Dendritic cell treated with granulocyte-macrophage colony-stimulating factor and Interleukin-4, amounts not matched to agents 40 ng/mL and 50 ng/mL, for 4 days (primary cell): ENCODE measurements at regions not wholly inside any gene's neighbourhood (a gene's known extent, or its start where the extent isn't known, plus 50 kb on each side); places are given as distances from the start of the nearest gene placed in this dataset.
A peak's percentile ranks its signal among the peaks of the same experiment; 100 is the strongest.
"Not testable (repeated sequence)": the region's sequence is repeated elsewhere in the genome, so short reads cannot be mapped to it uniquely, and the experiment has no call there.

Experiments
- H3K27ac Mint-ChIP-seq: one replicate; pipeline ENCODE4 v1.8.0; 2022; ENCODE audit warnings: mild to moderate bottlenecking, mixed read lengths
- H3K27me3 Mint-ChIP-seq: one replicate; pipeline ENCODE4 v1.8.0; 2022; ENCODE audit warnings: mild to moderate bottlenecking, mixed read lengths
- H3K36me3 Mint-ChIP-seq: one replicate; pipeline ENCODE4 v1.8.0; 2022; ENCODE audit warnings: low read depth, mixed read lengths
- H3K4me1 Mint-ChIP-seq: one replicate; pipeline ENCODE4 v1.8.0; 2022; ENCODE audit warnings: low read depth, mixed read lengths
- H3K4me3 Mint-ChIP-seq: one replicate; pipeline ENCODE4 v1.8.0; 2022; ENCODE audit warnings: mild to moderate bottlenecking, moderate library complexity, mixed read lengths
- H3K9me3 Mint-ChIP-seq: one replicate; pipeline ENCODE4 v1.8.0; 2022; ENCODE audit warnings: mixed read lengths
- intact Hi-C: fragments of 100-400 bp; cut with micrococcal nuclease; formaldehyde crosslinking; loops from one replicate; pipeline ENCODE4 v1.15.0; 2022

DNA sequence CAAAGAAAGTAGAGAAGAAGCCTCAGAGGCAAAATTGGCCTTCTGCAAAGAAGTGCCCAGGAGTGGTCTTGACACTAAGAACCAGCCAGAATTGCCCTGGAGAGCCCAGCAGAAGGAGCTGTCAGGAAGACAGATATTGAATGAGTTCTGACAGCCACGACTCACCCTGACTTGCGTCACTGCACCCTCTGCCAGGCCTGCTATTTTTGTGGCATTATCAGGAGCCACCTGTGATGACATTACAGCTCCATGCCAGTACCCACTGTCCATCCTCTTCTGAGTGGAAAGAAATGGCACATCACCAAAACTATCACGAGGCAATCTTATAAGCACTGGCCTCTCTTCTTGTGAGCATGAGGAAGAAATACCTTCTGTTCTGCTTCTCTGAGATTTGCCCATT is 67.7 kb downstream of the SMIM20 start:
- no peaks in the 10 kb centered on the region for H3K36me3 Mint-ChIP-seq
- no peaks in the 10 kb centered on the region for H3K9me3 Mint-ChIP-seq
- H3K4me3 Mint-ChIP-seq, result no peak overlapping the region
- H3K4me1 Mint-ChIP-seq, result peaks cover 47% of the 10 kb centered on the region
- intact Hi-C loops, result no loop called here
- peak overlapping the region; percentile 73 for H3K27ac Mint-ChIP-seq
- peaks cover 19% of the 10 kb centered on the region for H3K27me3 Mint-ChIP-seq

DNA sequence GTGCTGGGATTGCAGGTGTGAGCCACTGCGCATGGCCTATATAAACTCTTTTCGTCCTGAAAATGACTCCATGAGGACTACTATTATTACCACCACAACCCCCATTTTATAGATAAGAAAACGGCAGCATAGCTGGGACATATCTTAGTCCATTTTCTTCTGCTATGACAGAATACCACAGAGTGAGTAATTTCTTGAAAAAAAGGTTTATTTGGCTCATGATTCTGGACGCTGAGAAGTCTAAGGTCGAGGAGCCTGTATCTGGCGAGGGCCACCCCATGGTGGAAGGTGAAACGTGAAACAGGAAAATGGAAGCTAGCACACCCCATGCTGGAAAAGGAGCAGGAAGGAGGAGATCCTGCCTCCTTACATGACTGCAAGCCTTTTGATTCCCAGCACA is 68.9 kb downstream of the SMIM20 start:
- H3K27me3 Mint-ChIP-seq, result peaks cover 13% of the 10 kb centered on the region
- H3K27ac Mint-ChIP-seq, result peak overlapping the region; percentile 91
- no peaks in the 10 kb centered on the region for H3K36me3 Mint-ChIP-seq
- H3K4me1 Mint-ChIP-seq, result peaks cover 52% of the 10 kb centered on the region
- no peaks in the 10 kb centered on the region for H3K9me3 Mint-ChIP-seq
- H3K4me3 Mint-ChIP-seq, result no peak overlapping the region
- intact Hi-C loops, result no loop called here

DNA sequence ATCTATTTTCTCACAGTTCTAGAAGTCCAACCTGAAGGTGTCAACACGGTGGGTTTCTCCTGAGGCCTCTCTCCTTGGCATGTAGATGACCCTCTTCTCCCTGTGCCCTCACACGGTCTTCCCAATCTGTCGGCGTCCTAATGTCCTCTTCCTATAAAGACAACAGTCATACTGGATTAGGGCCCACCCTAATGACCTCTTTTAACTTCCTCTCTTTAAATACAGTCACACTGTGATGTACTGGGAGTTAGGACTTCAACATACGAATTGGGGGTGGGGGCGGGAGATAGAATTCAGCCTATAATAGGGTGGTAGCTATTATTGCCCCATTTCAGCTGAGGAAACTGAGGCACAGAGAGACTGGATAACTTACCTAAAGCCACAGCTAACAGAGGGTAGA is 70.2 kb downstream of the SMIM20 start:
- peak overlapping the region; percentile 4 for H3K4me3 Mint-ChIP-seq
- intact Hi-C loops, result loop anchor here (2.0 kb wide), 1 partner anchor 13 kb away; no protein-coding TSS in a partner anchor
- H3K27me3 Mint-ChIP-seq, result peaks cover 9% of the 10 kb centered on the region
- no peaks in the 10 kb centered on the region for H3K9me3 Mint-ChIP-seq
- peaks cover 65% of the 10 kb centered on the region for H3K4me1 Mint-ChIP-seq
- H3K27ac Mint-ChIP-seq, result peak overlapping the region; percentile 91
- no peaks in the 10 kb centered on the region for H3K36me3 Mint-ChIP-seq

DNA sequence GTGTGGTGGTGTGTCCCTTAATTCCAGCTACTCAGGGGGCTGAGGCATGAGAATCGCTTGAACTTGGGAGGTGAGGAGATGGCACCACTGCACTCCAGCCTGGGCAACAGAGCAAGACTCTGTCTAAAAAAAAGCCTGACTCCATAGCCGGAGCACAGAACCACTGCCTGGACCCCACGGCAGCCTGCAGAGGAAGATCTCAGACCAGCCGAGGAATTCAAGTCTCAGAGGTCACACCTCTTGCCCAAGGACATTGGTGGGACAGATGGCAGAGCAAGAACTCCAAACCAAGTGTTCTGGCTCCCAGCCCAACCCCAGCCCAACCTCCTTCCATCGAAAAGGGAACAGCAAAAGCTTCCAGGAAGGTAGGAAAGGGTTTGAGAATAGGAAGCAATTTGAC is 70.8 kb downstream of the SMIM20 start:
- Mint-ChIP-seq H3K36me3 (no peaks in the 10 kb centered on the region), H3K27me3 (peaks cover 9% of the 10 kb centered on the region), H3K27ac (peak overlapping the region; percentile 91), H3K9me3 (no peaks in the 10 kb centered on the region), H3K4me1 (peaks cover 70% of the 10 kb centered on the region), H3K4me3 (peak overlapping the region; percentile 4)
- intact Hi-C loops, result loop anchor here (2.0 to 5.0 kb wide), 2 partner anchors 14 to 338 kb away; partner anchors contain the start of gene RBPJ

DNA sequence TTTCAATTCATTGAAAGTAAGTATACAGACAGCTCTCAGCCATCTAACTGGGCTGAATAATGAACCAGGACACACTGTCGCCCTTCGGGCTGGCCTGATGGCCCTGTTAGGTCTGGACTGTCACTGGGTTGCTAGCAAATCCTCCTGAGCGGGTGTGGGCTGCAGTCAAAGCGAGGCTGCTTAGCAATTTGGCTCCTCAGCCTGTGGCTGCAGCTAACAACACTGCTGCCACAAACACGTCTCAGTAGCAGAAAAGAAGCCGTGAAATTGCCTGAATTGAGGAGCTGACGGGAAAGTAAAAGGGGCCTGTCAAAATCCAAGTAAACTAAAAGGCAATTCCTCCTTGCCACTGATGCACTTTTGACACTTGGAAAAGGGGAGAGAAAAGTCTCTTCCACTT is 72.8 kb downstream of the SMIM20 start:
- H3K27ac Mint-ChIP-seq, result no peak overlapping the region
- intact Hi-C loops, result loop anchor here (1.0 to 5.0 kb wide), 2 partner anchors 61 to 335 kb away; partner anchors contain the start of gene RBPJ

DNA sequence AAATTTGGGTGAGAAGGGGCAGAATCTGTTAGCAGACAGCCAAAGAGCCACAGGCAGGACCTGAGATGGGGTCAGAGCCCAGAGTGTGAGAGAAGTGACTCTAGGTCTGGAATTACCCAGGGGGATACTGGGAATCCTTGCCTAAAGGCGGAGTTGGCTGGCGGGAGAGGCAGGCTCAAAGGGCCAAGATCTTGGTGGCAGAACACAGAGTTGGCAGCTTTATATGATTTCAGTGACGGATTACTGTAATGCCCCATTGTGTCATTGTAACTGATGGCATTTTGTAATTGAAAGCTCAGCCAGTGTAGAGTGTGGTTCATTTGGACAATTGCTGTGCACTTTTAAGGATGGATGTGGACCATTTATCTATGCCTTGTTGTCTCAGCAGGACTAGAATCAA is 77.3 kb downstream of the SMIM20 start:
- Mint-ChIP-seq H3K9me3 (peaks cover 10% of the 10 kb centered on the region), H3K4me1 (peaks cover 78% of the 10 kb centered on the region), H3K36me3 (no peaks in the 10 kb centered on the region), H3K4me3 (no peak overlapping the region), H3K27ac (no peak overlapping the region), H3K27me3 (peaks cover 4% of the 10 kb centered on the region)
- intact Hi-C loops, result no loop called here

More for the DNA sequence above, 72.8 kb downstream of the SMIM20 start:
- Mint-ChIP-seq H3K36me3 (no peaks in the 10 kb centered on the region), H3K4me3 (no peak overlapping the region), H3K4me1 (peaks cover 73% of the 10 kb centered on the region), H3K27me3 (peaks cover 10% of the 10 kb centered on the region), H3K9me3 (no peaks in the 10 kb centered on the region)

DNA sequence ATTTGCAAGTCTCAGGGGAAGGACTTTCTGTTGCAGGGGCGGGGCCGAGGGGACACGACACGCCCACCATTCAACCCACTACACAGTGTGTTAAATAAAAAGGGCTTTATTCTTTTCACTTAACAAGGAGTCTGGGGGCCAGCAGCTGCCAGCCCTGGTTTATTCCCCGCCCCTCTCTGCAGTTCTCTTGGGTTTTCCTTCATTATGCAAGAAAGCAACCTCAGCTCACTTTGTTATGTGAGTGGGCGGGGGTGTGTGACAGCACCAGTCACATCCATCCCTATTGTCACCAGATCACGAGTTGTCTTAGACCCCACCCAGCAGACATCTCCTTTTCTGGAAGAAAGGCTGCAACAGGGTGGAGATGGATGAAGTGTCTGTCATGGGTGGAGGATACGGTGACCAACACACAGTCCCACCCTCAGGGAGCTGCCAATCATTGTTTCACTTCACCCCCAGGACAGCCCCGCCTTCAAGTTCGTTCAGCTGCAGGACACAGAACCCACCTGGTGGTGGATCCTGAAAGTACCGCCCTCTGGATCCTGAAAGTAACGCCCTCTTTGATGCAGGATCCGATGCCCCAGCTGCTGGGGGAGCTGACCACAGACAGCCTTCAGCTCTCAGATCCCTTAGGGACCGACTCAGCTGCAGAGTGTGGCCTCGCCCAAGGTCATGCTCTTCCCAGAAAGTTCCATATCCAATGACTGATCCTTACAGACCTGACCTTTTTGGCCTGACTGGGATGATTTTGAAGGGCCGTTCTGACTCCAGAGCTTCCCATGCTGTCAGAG is 79.6 kb downstream of the SMIM20 start:
- Mint-ChIP-seq H3K4me1 (peaks cover 68% of the 10 kb centered on the region), H3K27me3 (peaks cover 2% of the 10 kb centered on the region), H3K27ac (peak overlapping the region; percentile 76), H3K9me3 (peaks cover 10% of the 10 kb centered on the region), H3K36me3 (no peaks in the 10 kb centered on the region), H3K4me3 (no peak overlapping the region)
- intact Hi-C loops, result no loop called here

DNA sequence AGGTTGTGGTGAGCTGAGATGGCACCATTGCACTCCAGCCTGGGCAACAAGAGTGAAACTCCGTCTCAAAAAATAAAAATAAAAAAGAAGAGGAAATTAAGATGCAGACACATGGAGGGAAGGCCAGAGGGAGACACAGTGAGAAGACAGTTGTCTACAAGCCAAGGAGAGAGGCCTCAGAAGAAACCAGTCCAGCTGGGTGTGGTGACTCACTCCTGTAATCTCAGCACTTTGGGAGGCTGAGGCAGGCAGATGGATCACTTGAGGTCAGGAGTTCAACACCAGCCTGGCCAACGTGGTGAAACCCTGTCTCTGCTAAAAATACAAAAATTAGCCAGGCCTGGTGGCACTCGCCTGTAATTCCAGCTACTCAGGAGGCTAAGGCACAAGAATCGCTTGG is 80.6 kb downstream of the SMIM20 start:
- H3K4me3 Mint-ChIP-seq, H3K27me3 Mint-ChIP-seq, H3K9me3 Mint-ChIP-seq, intact Hi-C loops, H3K36me3 Mint-ChIP-seq: not testable (repeated sequence)
- peak overlapping the region; percentile 76 for H3K27ac Mint-ChIP-seq
- H3K4me1 Mint-ChIP-seq, result peaks cover 68% of the 10 kb centered on the region

DNA sequence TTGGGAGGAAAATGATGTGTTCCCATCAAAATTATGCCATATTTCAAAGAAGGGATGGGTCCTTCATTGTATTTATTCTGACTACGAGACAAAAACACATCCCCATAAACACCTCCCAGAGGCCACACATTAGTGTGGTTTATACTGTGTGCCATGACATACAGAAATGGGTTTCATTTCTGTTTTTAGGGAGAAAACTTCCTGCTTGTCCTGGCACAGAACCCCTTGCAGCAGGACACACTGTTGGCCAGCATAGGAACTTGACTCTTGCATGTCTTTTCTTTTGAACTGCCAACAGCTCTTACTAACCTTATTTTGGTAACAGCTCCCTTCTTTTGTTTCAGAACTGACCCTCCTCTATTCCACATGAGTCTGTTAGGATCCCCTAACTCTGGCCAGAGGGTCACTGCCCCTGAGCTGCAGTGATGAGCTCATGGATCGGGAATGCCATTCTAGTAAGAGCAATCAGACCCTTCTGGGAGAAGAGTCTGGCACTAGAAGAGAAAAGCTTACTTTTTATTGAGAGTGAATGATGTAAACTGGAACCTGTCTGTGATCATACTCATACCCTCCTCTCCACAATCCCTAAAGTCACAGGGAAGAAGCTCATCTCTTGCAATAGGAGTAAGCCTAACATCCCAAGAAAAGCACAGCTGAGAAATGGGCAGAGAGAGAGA is 86.4 kb downstream of the SMIM20 start:
- Mint-ChIP-seq H3K4me3 (no peak overlapping the region), H3K36me3 (no peaks in the 10 kb centered on the region), H3K27me3 (no peaks in the 10 kb centered on the region), H3K9me3 (no peaks in the 10 kb centered on the region), H3K27ac (peak overlapping the region; percentile 89), H3K4me1 (peaks cover 61% of the 10 kb centered on the region)
- intact Hi-C loops, result loop anchor here (2.0 kb wide), 1 partner anchor 20 kb away; no protein-coding TSS in a partner anchor

DNA sequence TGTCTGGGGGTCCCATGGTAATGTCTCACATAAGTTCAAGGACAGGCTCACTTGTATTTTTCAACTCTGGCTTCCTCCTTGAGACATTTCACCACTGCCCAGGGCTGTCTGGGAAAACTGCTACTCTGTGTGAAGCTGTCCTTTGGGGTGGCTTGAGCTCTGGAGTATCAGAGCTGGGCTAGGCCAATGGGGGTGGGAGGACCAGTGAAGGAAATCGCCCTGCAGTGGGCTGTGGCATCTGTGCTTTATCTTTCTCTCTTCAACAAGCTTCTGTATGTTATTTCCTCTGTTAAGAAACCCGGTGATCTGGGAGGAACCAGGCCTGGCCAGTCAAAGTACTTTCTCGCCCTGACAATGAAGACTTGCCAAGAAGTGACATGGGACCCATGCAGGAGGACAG is 87.4 kb downstream of the SMIM20 start:
- Mint-ChIP-seq H3K27ac (peak overlapping the region; percentile 89), H3K4me3 (no peak overlapping the region), H3K9me3 (no peaks in the 10 kb centered on the region), H3K27me3 (no peaks in the 10 kb centered on the region), H3K36me3 (no peaks in the 10 kb centered on the region), H3K4me1 (peaks cover 64% of the 10 kb centered on the region)
- intact Hi-C loops, result loop anchor here (2.0 kb wide), 1 partner anchor 19 kb away; no protein-coding TSS in a partner anchor

DNA sequence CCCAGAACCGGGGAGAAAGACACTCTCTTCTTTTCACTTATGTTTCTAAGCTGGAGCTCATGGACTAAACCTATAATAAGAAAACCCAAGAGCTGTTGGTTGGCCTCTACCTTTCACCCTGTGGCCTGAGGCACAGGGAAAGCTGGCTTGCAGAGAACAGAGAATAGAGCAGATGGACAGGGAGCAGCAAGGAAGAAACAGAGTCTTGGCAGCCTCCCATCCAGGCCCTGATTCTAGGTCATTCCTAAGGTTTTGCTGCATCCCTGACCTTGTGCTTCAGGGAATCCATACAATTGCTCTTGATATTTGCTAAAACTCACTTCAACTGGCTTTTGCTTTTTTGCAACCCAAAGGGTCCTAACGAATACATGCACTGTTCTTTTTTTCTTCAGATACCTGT is 87.8 kb downstream of the SMIM20 start:
- intact Hi-C loops, result loop anchor here (2.0 kb wide), 1 partner anchor 19 kb away; no protein-coding TSS in a partner anchor
- Mint-ChIP-seq H3K4me1 (peaks cover 64% of the 10 kb centered on the region), H3K36me3 (no peaks in the 10 kb centered on the region), H3K27me3 (no peaks in the 10 kb centered on the region), H3K4me3 (no peak overlapping the region), H3K27ac (peak overlapping the region; percentile 89), H3K9me3 (no peaks in the 10 kb centered on the region)

DNA sequence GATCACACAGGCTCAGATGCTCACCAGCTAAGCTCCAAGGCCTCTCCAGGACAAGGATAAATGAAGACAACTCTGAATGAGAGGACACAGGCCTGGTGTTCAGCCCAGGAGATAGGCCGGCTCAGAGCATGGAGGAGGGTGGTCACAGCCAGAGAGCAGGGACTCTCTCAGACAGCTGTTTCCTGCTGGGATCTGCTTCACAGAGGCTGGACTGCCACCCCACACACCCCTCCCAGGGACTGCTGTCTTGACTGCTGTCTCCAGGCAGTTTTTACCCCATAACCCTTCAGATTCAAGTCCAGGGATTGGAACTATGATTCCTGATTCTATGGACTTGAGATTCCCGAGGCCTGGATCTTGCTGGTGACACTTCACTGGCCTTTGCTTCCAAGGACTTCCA is 89.0 kb downstream of the SMIM20 start:
- H3K4me3 Mint-ChIP-seq, result no peak overlapping the region
- no peaks in the 10 kb centered on the region for H3K9me3 Mint-ChIP-seq
- intact Hi-C loops, result no loop called here
- H3K4me1 Mint-ChIP-seq, result peaks cover 59% of the 10 kb centered on the region
- no peaks in the 10 kb centered on the region for H3K27me3 Mint-ChIP-seq
- no peaks in the 10 kb centered on the region for H3K36me3 Mint-ChIP-seq
- no peak overlapping the region for H3K27ac Mint-ChIP-seq

DNA sequence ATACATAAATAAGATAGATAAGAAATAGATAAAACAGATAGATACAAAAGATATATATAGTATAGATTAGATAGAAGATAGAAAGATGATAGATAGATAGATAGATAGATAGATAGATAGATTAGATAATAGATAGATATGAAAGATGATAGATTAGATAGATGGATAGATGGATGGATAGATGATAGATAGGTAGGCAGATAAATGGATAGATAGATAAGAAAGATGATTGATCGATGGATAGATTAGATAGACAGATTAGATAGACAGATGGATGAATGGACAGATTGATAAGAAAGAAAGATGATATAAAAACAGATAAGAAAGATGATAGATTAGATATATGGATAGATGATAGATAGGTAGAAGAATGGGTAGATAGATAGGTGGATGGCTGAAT is 90.3 kb downstream of the SMIM20 start:
- Mint-ChIP-seq H3K4me3 (no peak overlapping the region), H3K27me3 (no peaks in the 10 kb centered on the region), H3K27ac (no peak overlapping the region), H3K9me3 (peaks cover 10% of the 10 kb centered on the region), H3K4me1 (peaks cover 52% of the 10 kb centered on the region), H3K36me3 (no peaks in the 10 kb centered on the region)
- intact Hi-C loops, result no loop called here

DNA sequence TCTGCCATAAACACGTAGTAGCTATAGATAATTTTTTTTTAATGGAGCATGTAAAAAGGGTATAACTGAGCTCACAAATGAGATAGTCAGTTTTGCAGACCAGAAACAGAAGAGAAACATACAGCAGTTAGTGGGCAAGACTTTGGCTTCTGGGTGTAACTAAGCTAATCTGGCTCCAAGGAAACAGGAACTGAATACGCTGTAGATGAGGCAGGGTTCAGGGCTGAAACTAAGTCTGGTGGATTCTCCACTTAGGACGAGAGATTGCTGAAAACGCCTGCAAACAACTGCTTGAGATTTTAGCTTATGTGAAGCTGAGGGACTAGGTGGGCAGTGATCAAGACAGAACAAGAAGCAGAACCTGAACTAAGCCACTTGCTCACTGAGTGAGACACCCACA is 91.7 kb downstream of the SMIM20 start:
- Mint-ChIP-seq H3K36me3 (no peaks in the 10 kb centered on the region), H3K27ac (peak overlapping the region; percentile 79), H3K27me3 (no peaks in the 10 kb centered on the region), H3K9me3 (peaks cover 10% of the 10 kb centered on the region), H3K4me3 (peak overlapping the region; percentile 43), H3K4me1 (peaks cover 41% of the 10 kb centered on the region)
- intact Hi-C loops, result no loop called here
